Activated naive CD8-positive, alpha-beta T cell (primary cell): ENCODE measurements at regions not wholly inside any gene's neighbourhood (a gene's known extent, or its start where the extent isn't known, plus 50 kb on each side); places are given as distances from the start of the nearest gene placed in this dataset.

Experiments used
- H3K27ac Mint-ChIP-seq: one replicate; pipeline ENCODE4 v1.8.0; 2021; ENCODE audit warnings: mixed read lengths
- H3K27me3 Mint-ChIP-seq: one replicate; pipeline ENCODE4 v1.8.0; 2021; ENCODE audit warnings: mixed read lengths
- H3K36me3 Mint-ChIP-seq: one replicate; pipeline ENCODE4 v1.8.0; 2021; ENCODE audit warnings: mixed read lengths
- H3K4me1 Mint-ChIP-seq: one replicate; pipeline ENCODE4 v1.8.0; 2021; ENCODE audit warnings: low read depth, mixed read lengths
- H3K4me3 Mint-ChIP-seq: one replicate; pipeline ENCODE4 v1.8.0; 2021; ENCODE audit warnings: mild to moderate bottlenecking, mixed read lengths
- H3K9me3 Mint-ChIP-seq: one replicate; pipeline ENCODE4 v1.8.0; 2021; ENCODE audit warnings: low read depth, mixed read lengths

DNA sequence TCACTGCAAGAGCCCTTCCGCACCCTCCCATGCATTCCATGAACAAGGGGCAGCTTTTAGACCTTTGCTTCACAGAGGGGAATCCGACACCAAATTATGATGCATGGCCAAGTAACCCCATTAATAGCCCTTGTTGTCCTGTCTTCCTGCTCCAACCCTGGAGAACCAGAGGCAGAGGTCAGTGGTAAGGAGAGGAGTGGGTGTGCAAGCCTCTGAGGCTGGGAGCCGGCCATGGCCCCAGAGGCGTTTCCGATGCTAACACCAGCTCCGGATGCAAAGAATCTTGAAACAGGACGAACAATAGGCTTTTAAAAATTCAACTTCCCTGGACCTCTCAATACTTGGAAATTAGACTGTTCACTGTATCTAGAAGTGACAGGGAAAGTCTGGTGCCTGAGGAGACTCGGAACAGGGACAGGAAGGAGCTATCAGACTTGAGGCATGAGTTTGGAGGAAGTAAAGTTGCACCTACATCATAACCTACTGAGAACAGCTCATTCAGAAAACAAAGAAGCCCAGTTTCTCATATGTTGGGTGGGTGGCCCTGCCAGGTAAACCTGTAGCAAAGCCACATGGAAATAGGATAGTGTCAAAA lies 101.2 kb upstream of the ERG start:
- Mint-ChIP-seq H3K27me3 (peaks cover 5% of the 10 kb centered on the region), H3K4me3 (no peak overlapping the region), H3K4me1 (no peaks in the 10 kb centered on the region), H3K36me3 (no peaks in the 10 kb centered on the region), H3K9me3 (no peaks in the 10 kb centered on the region), H3K27ac (no peak overlapping the region)

- no peaks in the 10 kb centered on the region for H3K36me3 Mint-ChIP-seq
- H3K27ac Mint-ChIP-seq, result no peak overlapping the region
- H3K9me3 Mint-ChIP-seq, result no peaks in the 10 kb centered on the region
- no peak overlapping the region for H3K4me3 Mint-ChIP-seq
- H3K27me3 Mint-ChIP-seq, result peaks cover 5% of the 10 kb centered on the region
- H3K4me1 Mint-ChIP-seq, result no peaks in the 10 kb centered on the region
Measured at GRCh38 chr21:38600106-38600505, 101.8 kb upstream of the ERG start.

- Mint-ChIP-seq H3K27me3 (no peaks in the 10 kb centered on the region), H3K27ac (no peak overlapping the region), H3K4me1 (no peaks in the 10 kb centered on the region), H3K4me3 (no peak overlapping the region), H3K9me3 (no peaks in the 10 kb centered on the region), H3K36me3 (no peaks in the 10 kb centered on the region)
Measured at GRCh38 chr21:38605236-38605635, 107.0 kb upstream of the ERG start.

DNA sequence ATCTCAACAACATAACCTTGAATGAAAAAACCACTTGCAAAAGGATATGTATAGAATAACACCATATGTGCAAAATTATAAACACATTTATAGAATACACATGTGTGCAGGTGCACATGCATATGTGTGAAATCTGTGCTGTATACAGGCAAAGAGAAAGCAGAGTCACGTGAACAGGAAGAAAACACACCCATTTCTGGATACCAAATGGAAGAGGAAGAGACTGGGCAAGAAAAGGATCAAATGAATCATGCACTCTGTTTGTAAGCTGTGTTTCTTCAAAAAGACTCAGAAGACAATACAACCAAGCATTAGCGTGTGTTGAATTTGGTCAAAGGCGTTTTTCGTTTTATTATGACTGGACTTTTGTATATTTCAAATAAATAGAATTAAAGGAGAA lies 111.3 kb upstream of the ERG start:
- Mint-ChIP-seq H3K27ac (no peak overlapping the region), H3K27me3 (peaks cover 3% of the 10 kb centered on the region), H3K4me3 (no peak overlapping the region), H3K36me3 (no peaks in the 10 kb centered on the region), H3K9me3 (no peaks in the 10 kb centered on the region), H3K4me1 (no peaks in the 10 kb centered on the region)

GRCh38 chr21:38610623-38611251 lies 112.5 kb upstream of the ERG start:
- H3K36me3 Mint-ChIP-seq, result no peaks in the 10 kb centered on the region
- no peaks in the 10 kb centered on the region for H3K9me3 Mint-ChIP-seq
- no peak overlapping the region for H3K27ac Mint-ChIP-seq
- H3K4me1 Mint-ChIP-seq, result no peaks in the 10 kb centered on the region
- H3K27me3 Mint-ChIP-seq, result peaks cover 3% of the 10 kb centered on the region
- H3K4me3 Mint-ChIP-seq, result no peak overlapping the region

GRCh38 chr21:38611277-38611676 lies 113.0 kb upstream of the ERG start:
- no peaks in the 10 kb centered on the region for H3K4me1 Mint-ChIP-seq
- no peak overlapping the region for H3K27ac Mint-ChIP-seq
- H3K36me3 Mint-ChIP-seq, result no peaks in the 10 kb centered on the region
- H3K9me3 Mint-ChIP-seq, result no peaks in the 10 kb centered on the region
- peaks cover 3% of the 10 kb centered on the region for H3K27me3 Mint-ChIP-seq
- H3K4me3 Mint-ChIP-seq, result no peak overlapping the region

GRCh38 chr21:38613686-38614085 lies 115.4 kb upstream of the ERG start:
- Mint-ChIP-seq H3K4me3 (no peak overlapping the region), H3K9me3 (no peaks in the 10 kb centered on the region), H3K4me1 (no peaks in the 10 kb centered on the region), H3K27me3 (peaks cover 3% of the 10 kb centered on the region), H3K36me3 (no peaks in the 10 kb centered on the region), H3K27ac (no peak overlapping the region)

DNA sequence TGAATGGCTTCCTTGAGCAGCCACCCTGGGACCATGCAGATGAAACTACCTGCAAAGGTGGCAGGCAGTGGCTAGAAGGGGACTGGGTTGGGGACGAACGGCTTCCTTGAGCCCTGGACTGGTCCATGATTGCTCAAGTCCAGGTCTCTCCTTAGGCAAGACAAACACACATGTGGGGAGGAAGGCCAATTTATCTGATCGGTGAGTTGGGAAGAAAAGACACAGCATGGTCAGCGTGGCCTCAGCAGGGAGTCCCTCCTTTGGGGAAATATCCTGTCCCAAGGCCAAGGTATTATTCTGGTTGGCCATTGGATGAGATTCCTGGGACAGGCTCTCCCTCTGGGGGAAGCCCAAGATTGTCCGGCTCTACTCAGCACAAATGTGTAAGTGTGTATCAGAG lies 116.3 kb upstream of the ERG start:
- Mint-ChIP-seq H3K36me3 (no peaks in the 10 kb centered on the region), H3K27ac (no peak overlapping the region), H3K27me3 (peaks cover 3% of the 10 kb centered on the region), H3K4me3 (no peak overlapping the region), H3K4me1 (no peaks in the 10 kb centered on the region), H3K9me3 (no peaks in the 10 kb centered on the region)

DNA sequence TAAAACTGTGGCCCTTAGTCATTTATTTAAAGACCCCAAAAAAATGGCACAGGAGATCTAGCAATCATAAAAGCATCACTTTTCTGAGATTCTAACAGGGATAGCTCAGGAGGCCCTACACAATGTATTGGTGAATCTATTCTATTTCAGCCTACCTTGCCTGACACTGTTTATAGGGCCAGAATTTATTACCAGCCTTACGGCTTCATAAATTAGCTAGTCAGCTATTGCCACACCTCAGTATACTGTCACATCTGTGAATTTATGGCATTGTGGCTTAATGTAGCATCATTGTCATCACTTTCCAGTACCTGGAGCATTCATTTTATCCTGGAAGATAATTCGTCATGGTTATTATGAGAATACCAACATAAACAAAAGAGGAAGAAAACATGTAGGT lies 121.2 kb upstream of the ERG start:
- H3K36me3 Mint-ChIP-seq, result no peaks in the 10 kb centered on the region
- H3K4me3 Mint-ChIP-seq, result no peak overlapping the region
- no peaks in the 10 kb centered on the region for H3K9me3 Mint-ChIP-seq
- H3K27me3 Mint-ChIP-seq, result no peaks in the 10 kb centered on the region
- no peak overlapping the region for H3K27ac Mint-ChIP-seq
- no peaks in the 10 kb centered on the region for H3K4me1 Mint-ChIP-seq

- Mint-ChIP-seq H3K36me3 (no peaks in the 10 kb centered on the region), H3K9me3 (no peaks in the 10 kb centered on the region), H3K4me3 (no peak overlapping the region), H3K27me3 (no peaks in the 10 kb centered on the region), H3K4me1 (no peaks in the 10 kb centered on the region), H3K27ac (no peak overlapping the region)
Measured at GRCh38 chr21:38619992-38620479, 121.8 kb upstream of the ERG start.

- Mint-ChIP-seq H3K36me3 (no peaks in the 10 kb centered on the region), H3K4me1 (no peaks in the 10 kb centered on the region), H3K27ac (no peak overlapping the region)
Measured at GRCh38 chr21:38621132-38621531, 122.9 kb upstream of the ERG start.

DNA sequence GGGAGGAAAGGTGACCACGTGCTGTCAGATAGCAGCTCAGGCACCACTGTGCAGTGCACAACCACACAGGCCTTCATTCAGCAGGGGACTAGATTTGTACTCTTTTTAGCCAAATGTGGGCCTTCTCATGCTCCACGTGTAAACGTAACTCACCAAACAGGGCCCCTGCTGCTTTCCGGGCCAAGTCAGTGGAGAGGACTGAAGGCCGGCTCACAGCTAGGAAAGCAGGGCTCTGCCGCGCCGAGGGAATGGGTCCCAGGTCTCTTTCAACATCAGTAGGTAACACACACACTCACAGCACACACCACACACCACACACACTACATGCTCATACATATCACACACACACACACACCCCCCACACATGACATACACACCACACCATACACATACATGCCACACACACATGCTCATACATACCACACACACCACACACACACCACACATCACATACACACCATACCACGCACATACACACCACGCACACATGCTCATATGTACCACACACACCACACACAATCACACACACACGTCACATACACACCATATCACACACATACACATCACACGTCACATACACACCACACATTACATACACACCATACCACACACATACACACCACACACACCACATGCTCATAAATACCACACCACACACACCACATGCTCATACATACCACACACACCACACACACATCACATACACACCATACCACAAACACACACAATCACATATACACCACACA lies 124.0 kb upstream of the ERG start:
- Mint-ChIP-seq H3K36me3 (no peaks in the 10 kb centered on the region), H3K27me3 (no peaks in the 10 kb centered on the region), H3K4me1 (no peaks in the 10 kb centered on the region), H3K9me3 (no peaks in the 10 kb centered on the region), H3K27ac (no peak overlapping the region), H3K4me3 (no peak overlapping the region)

More at GRCh38 chr21:38621132-38621531, 122.9 kb upstream of the ERG start:
- Mint-ChIP-seq H3K4me3 (no peak overlapping the region), H3K27me3 (no peaks in the 10 kb centered on the region), H3K9me3 (no peaks in the 10 kb centered on the region)

DNA sequence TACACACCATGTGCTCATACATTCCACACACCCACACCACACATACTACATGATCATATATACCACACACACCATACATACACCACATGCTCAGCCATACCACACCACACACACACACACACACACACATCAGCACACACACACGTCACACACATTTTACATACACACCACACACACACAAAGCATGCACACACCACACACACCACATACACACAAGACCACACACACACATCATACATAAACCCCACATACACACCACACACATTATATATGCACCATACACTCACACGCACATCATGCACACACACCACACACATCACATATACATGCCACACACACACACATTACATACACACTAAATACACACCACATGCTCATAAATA lies 124.5 kb upstream of the ERG start:
- no peaks in the 10 kb centered on the region for H3K4me1 Mint-ChIP-seq
- H3K27me3 Mint-ChIP-seq, result no peaks in the 10 kb centered on the region
- H3K4me3 Mint-ChIP-seq, result no peak overlapping the region
- H3K9me3 Mint-ChIP-seq, result no peaks in the 10 kb centered on the region
- H3K36me3 Mint-ChIP-seq, result no peaks in the 10 kb centered on the region
- no peak overlapping the region for H3K27ac Mint-ChIP-seq

DNA sequence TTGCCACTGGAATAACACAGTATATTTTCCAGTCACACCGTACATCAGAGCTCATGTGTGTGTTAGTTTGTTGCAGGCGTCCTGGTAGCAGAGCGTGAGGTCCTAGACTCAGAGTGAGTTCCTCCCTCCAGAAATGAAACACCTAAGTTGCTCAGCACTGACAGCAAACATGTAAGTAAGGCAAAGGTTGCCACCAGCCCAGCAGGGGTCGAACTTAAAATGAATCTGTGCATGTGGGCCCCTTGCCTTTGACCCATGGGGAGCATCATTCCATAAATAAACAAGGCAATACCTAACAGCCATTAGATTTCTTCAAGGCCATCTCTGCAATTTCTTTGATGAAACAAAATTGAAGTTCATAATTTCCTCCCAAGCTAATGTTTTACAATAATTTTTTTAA lies 125.3 kb upstream of the ERG start:
- Mint-ChIP-seq H3K36me3 (no peaks in the 10 kb centered on the region), H3K4me3 (no peak overlapping the region), H3K27ac (no peak overlapping the region), H3K27me3 (peaks cover 3% of the 10 kb centered on the region), H3K9me3 (no peaks in the 10 kb centered on the region), H3K4me1 (no peaks in the 10 kb centered on the region)

GRCh38 chr21:38625000-38625399 lies 126.7 kb upstream of the ERG start:
- no peaks in the 10 kb centered on the region for H3K4me1 Mint-ChIP-seq
- no peaks in the 10 kb centered on the region for H3K36me3 Mint-ChIP-seq
- H3K27me3 Mint-ChIP-seq, result peaks cover 9% of the 10 kb centered on the region
- H3K27ac Mint-ChIP-seq, result no peak overlapping the region
- peaks cover 10% of the 10 kb centered on the region for H3K9me3 Mint-ChIP-seq
- H3K4me3 Mint-ChIP-seq, result no peak overlapping the region
